Fibroblast of lung (primary cell): ENCODE measurements at regions not wholly inside any gene's neighbourhood (a gene's known extent, or its start where the extent isn't known, plus 50 kb on each side); places are given as distances from the start of the nearest gene placed in this dataset.

Experiments used
- CTCF ChIP-seq, 2 donors: IDR thresholded peaks in 1 of 2; conservative IDR thresholded peaks in 1 of 2; 1 replicate in 1 of 2; 2 replicates in 1 of 2; pipeline ENCODE4 v1.5.1; 2011 to 2012; ENCODE audit warnings: low read length in 2 of 2, control low read depth in 1 of 2, inconsistent platforms in 1 of 2, low read depth in 1 of 2, mild to moderate bottlenecking in 1 of 2
- EZH2 ChIP-seq: IDR thresholded peaks from 2 replicates; pipeline ENCODE4 v1.5.1; 2012; ENCODE audit warnings: low read length, control low read depth, mild to moderate bottlenecking; ENCODE audit errors: missing control alignments

GRCh38 chr9:90016272-90016671 is 411.5 kb downstream of the GADD45G start:
- TF ChIP-seq CTCF (conservative IDR thresholded peaks at IDR 0.05 in 1 of 2, IDR thresholded peaks at IDR 0.05 in 1 of 2; ENCODE audit: low read depth in 1 of 2, low read length in 2 of 2) (no peak), EZH2 (no peak)
